IMR-90 (cell line): ENCODE measurements at regions not wholly inside any gene's neighbourhood (a gene's known extent, or its start where the extent isn't known, plus 50 kb on each side); places are given as distances from the start of the nearest gene placed in this dataset.

ENCODE experiments used
- ATAC-seq: fragments of 200-7000 bp; cut with Tn5 transposase; 2 replicates; pipeline ENCODE4 v1.9.1; 2020; ENCODE audit warnings: low read depth, mild to moderate bottlenecking, moderate library complexity
- BruUV-seq: library from RNA; stranded (reverse); fragments of 400-500 nt; replicated peaks from 2 replicates; lab custom pipeline; 2021; lab: Mats Ljungman, UMichigan
- CTCF ChIA-PET: fragments of 300-600 bp; formaldehyde crosslinking; extraction: SDS; loops from one replicate; lab custom pipeline; 2021; ENCODE audit warnings: antibody characterized with exemption; lab: Yijun Ruan, JAX
- POLR2A ChIA-PET: fragments of 300-600 bp; sonication (Branson Sonifier 250); formaldehyde crosslinking; loops from one replicate; lab custom pipeline; 2022; ENCODE audit warnings: antibody characterized with exemption; ENCODE audit not compliant: unreplicated experiment; lab: Charles Lee
- DNase-seq: peaks from one replicate; pipeline ENCODE4 v3.0.0; 2013
- H2AFZ ChIP-seq: replicated peaks from 2 replicates; pipeline ENCODE3; 2013; ENCODE audit warnings: low read length, mild to moderate bottlenecking; ENCODE audit not compliant: poor library complexity
- H2AK5ac ChIP-seq: 2 replicates; pipeline ENCODE4 v1.6.1; 2013; ENCODE audit warnings: low read depth, low read length, inconsistent platforms
- H2AK9ac ChIP-seq: replicated peaks from 2 replicates; pipeline ENCODE3; 2013; ENCODE audit warnings: mild to moderate bottlenecking, low read depth, low read length, moderate library complexity; ENCODE audit not compliant: poor library complexity
- H2BK120ac ChIP-seq: 2 replicates; pipeline ENCODE4 v1.6.1; 2013; ENCODE audit warnings: low read depth, low read length, inconsistent platforms
- H2BK15ac ChIP-seq: 3 replicates; pipeline ENCODE4 v1.6.1; 2013; ENCODE audit warnings: low read depth, low read length, inconsistent platforms
- H2BK20ac ChIP-seq: 2 replicates; pipeline ENCODE4 v1.6.1; 2013; ENCODE audit warnings: low read depth, mild to moderate bottlenecking, inconsistent platforms, low read length, moderate library complexity
- H2BK5ac ChIP-seq: 2 replicates; pipeline ENCODE4 v1.6.1; 2013; ENCODE audit warnings: mild to moderate bottlenecking, low read depth, low read length, inconsistent platforms; ENCODE audit not compliant: poor library complexity, severe bottlenecking
- H3K14ac ChIP-seq: replicated peaks from 2 replicates; pipeline ENCODE4 v1.6.1; 2013; ENCODE audit warnings: low read depth, low read length, inconsistent platforms
- H3K18ac ChIP-seq: 2 replicates; pipeline ENCODE4 v1.6.1; 2013; ENCODE audit warnings: low read depth, low read length, control low read depth
- H3K23ac ChIP-seq: 2 replicates; pipeline ENCODE4 v1.6.1; 2013; ENCODE audit warnings: low read depth, low read length, inconsistent platforms
- H3K27ac ChIP-seq: 2 replicates; pipeline ENCODE4 v1.5.1; 2013; ENCODE audit warnings: mild to moderate bottlenecking, control low read depth, low read length; ENCODE audit not compliant: insufficient read depth
- H3K27me3 ChIP-seq: 2 replicates; pipeline ENCODE4 v1.6.1; 2013; ENCODE audit warnings: low read length; ENCODE audit not compliant: control insufficient read depth, insufficient read depth
- H3K36me3 ChIP-seq: 2 replicates; pipeline ENCODE4 v1.6.1; 2013; ENCODE audit warnings: low read length, mixed read lengths; ENCODE audit not compliant: control insufficient read depth, insufficient read depth
- H3K4ac ChIP-seq: 2 replicates; pipeline ENCODE4 v1.6.1; 2013; ENCODE audit warnings: low read depth, low read length, inconsistent platforms
- H3K4me1 ChIP-seq: 2 replicates; pipeline ENCODE4 v1.6.1; 2013; ENCODE audit warnings: low read length, mixed read lengths; ENCODE audit not compliant: control insufficient read depth, insufficient read depth
- H3K4me2 ChIP-seq: 2 replicates; pipeline ENCODE4 v1.6.1; 2013; ENCODE audit warnings: low read depth, mild to moderate bottlenecking, control low read depth, low read length, moderate library complexity
- H3K4me3 ChIP-seq: 2 replicates; pipeline ENCODE4 v1.5.1; 2013; ENCODE audit warnings: low read depth, mild to moderate bottlenecking, control low read depth, low read length, moderate library complexity; ENCODE audit not compliant: insufficient read depth
- H3K56ac ChIP-seq: 2 replicates; pipeline ENCODE4 v1.6.1; 2013; ENCODE audit warnings: low read length, inconsistent platforms; ENCODE audit not compliant: insufficient read depth; ENCODE audit errors: extremely low read depth
- H3K79me1 ChIP-seq, 2 experiments: 2 replicates each; pipeline ENCODE4 v1.6.1; 2013; ENCODE audit warnings: low read length in 2 of 2, inconsistent platforms in 1 of 2, low read depth in 1 of 2
- H3K9ac ChIP-seq: 2 replicates; pipeline ENCODE4 v1.6.1; 2013; ENCODE audit warnings: low read depth, low read length, control low read depth
- H3K9me1 ChIP-seq: 2 replicates; pipeline ENCODE4 v1.6.1; 2013; ENCODE audit warnings: low read length, inconsistent platforms; ENCODE audit not compliant: insufficient read depth
- H3K9me3 ChIP-seq: 2 replicates; pipeline ENCODE4 v1.6.1; 2013; ENCODE audit warnings: low read length; ENCODE audit not compliant: control insufficient read depth, insufficient read depth
- H4K20me1 ChIP-seq: 2 replicates; pipeline ENCODE4 v1.6.1; 2013; ENCODE audit warnings: low read length, inconsistent platforms; ENCODE audit not compliant: insufficient read depth
- H4K5ac ChIP-seq: 2 replicates; pipeline ENCODE4 v1.6.1; 2013; ENCODE audit warnings: mild to moderate bottlenecking, low read depth, low read length, control low read depth
- H4K8ac ChIP-seq, 2 experiments: 2 replicates each; pipeline ENCODE4 v1.6.1; 2013; ENCODE audit warnings: low read depth in 2 of 2, low read length in 2 of 2, control low read depth in 1 of 2, inconsistent platforms in 1 of 2
- H4K91ac ChIP-seq: 2 replicates; pipeline ENCODE4 v1.6.1; 2013; ENCODE audit warnings: low read depth, low read length, inconsistent platforms; ENCODE audit not compliant: insufficient read depth
- BHLHE40 ChIP-seq: fragments of 150-350 bp; IDR thresholded peaks from 2 replicates; pipeline ENCODE4 v1.6.1; 2016; ENCODE audit warnings: mild to moderate bottlenecking, low read depth, low read length
- CEBPB ChIP-seq: IDR thresholded peaks from 2 replicates; pipeline ENCODE4 v1.6.1; 2012; ENCODE audit warnings: low read depth, low read length, improper control_type of control experiment
- POLR2A ChIP-seq: IDR thresholded peaks from 2 replicates; pipeline ENCODE4 v1.6.1; 2012; ENCODE audit warnings: mild to moderate bottlenecking, low read depth, low read length
- WGBS, 2 experiments: methylation state at CpG; one replicate each; pipeline versions ENCODE4 v1.1.5 to v1.1.7; 2013; ENCODE audit warnings: missing lambda C conversion rate in 2 of 2; ENCODE audit not compliant: insufficient read length in 1 of 2; ENCODE audit errors: extremely low coverage in 2 of 2; 5-methylcytosine and 5-hydroxymethylcytosine counted together
- dilution Hi-C: fragments of 300-500 bp; cut with HindIII; formaldehyde crosslinking; loops from one replicate; pipeline ENCODE4 v1.14.3; 2018; ENCODE audit warnings: low sequenced_read_pairs; ENCODE audit not compliant: unreplicated experiment
- in situ Hi-C: fragments of 300-500 bp; cut with MboI; formaldehyde crosslinking; loops from 3 replicates; pipeline ENCODE4 v1.14.3; 2019; ENCODE audit warnings: low sequenced_read_pairs, inconsistent platforms, mixed read lengths
- intact Hi-C: fragments of 100-400 bp; cut with micrococcal nuclease; formaldehyde crosslinking; loops from 2 replicates; pipeline ENCODE4 v1.10.0; 2022

DNA sequence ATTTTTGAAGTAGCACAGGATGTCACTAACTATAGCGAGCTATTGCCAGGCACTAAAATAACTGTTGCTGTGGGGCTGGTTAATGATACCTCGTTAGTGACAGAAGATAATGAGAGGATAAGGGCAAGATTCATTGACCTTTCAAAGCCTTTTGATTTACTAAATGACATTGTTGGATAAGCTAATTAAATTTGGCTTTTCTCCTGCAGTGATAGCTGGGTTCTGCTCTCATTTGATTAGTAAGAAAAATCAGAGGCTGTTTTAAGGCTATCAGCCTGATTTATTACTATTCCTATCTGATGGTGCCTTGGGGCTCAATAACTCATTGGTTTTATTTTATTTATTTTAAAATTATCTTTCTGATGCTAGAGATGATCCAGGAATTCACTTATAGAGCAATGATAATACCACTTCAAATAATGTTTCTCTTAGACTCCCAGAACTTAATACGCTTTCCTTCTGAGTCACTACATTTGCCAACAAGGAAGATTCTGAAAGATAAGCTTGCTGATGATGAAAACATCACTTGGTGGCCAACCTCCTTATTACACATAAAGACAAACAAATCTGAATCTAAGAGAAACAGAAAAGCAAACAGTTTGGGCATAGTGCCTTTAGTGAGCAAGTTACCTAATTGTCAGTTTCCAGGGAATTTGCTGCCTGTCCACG lies 501.3 kb upstream of the ARGLU1 start:
- in situ Hi-C loops = no loop called here
- DNase-seq = peak; percentile 48
- 76% methylated on average over 3 of the region's 4 CpGs; no CpG with 5 or more reads in 1 of the 2 experiments for WGBS, 2 experiments
- H4K20me1 ChIP-seq = no peaks in the 10 kb centered on the region
- H2BK5ac ChIP-seq = no peak overlapping the region
- H4K8ac ChIP-seq = no peak overlapping the region
- H2BK120ac ChIP-seq = no peak overlapping the region
- peak; percentile 40; the same call in 1 of the 2 replicates for ATAC-seq
- H3K27ac ChIP-seq = no peak overlapping the region
- no peaks in the 10 kb centered on the region for H3K27me3 ChIP-seq
- no TSS peak for BruUV-seq
- H3K18ac ChIP-seq = no peak overlapping the region
- no peak overlapping the region for H2AK9ac ChIP-seq
- TF ChIP-seq POLR2A (no peak), BHLHE40 (no peak), CEBPB (peak; percentile 42; the same call in 1 of the 2 replicates)
- H3K4ac ChIP-seq = no peak overlapping the region
- no peaks in the 10 kb centered on the region for H3K9me3 ChIP-seq
- dilution Hi-C loops = no loop called here
- intact Hi-C loops = no loop called here
- H3K9me1 ChIP-seq = peaks cover 5% of the 10 kb centered on the region; the same call in 1 of the 2 replicates
- no peaks in the 10 kb centered on the region for H3K36me3 ChIP-seq
- no peak overlapping the region for H2AK5ac ChIP-seq
- ChIA-PET CTCF (interaction anchor here (1.3 to 1.5 kb wide), 2 partner anchors 10 to 29 kb away, joined by 4 read pairs; no protein-coding TSS in a partner anchor), POLR2A (no interaction called here)
- H3K56ac ChIP-seq = no peak overlapping the region
- no peak overlapping the region for H4K91ac ChIP-seq
- H3K4me1 ChIP-seq = peaks cover 4% of the 10 kb centered on the region; the same call in 1 of the 2 replicates
- no peak overlapping the region for H3K23ac ChIP-seq
- no peaks in the 10 kb centered on the region for H3K79me1 ChIP-seq
- no peak overlapping the region for H3K4me3 ChIP-seq
- H2BK20ac ChIP-seq = no peak overlapping the region
- H3K4me2 ChIP-seq = no peak overlapping the region
- H4K5ac ChIP-seq = no peak overlapping the region
- H2BK15ac ChIP-seq = no peak overlapping the region; the same call in 2 of the 3 replicates
- H3K9ac ChIP-seq = no peak overlapping the region
- H3K14ac ChIP-seq = no peak overlapping the region
- no peak overlapping the region for H2AFZ ChIP-seq
